Smooth muscle cell (in vitro differentiated cells): ENCODE measurements at regions not wholly inside any gene's neighbourhood (a gene's known extent, or its start where the extent isn't known, plus 50 kb on each side); places are given as distances from the start of the nearest gene placed in this dataset.

Experiments
- DNase-seq: peaks from one replicate; lab custom pipeline; 2025; ENCODE audit not compliant: unreplicated experiment; lab: John Stamatoyannopoulos, UW
- H2AFZ ChIP-seq: fragments of 200-600 bp; sonication (generic); 2 replicates; pipeline ENCODE4 v1.6.0; 2016; ENCODE audit warnings: antibody characterized with exemption, low read depth, mild to moderate bottlenecking
- H3F3A ChIP-seq: fragments of 200-600 bp; sonication (generic); 2 replicates; pipeline ENCODE4 v1.6.0; 2017; ENCODE audit warnings: antibody characterized with exemption, low read depth
- H3K27ac ChIP-seq: fragments of 200-600 bp; sonication (generic); 2 replicates; pipeline ENCODE4 v1.5.1; 2016; ENCODE audit warnings: low read depth, mild to moderate bottlenecking
- H3K27me3 ChIP-seq: fragments of 200-600 bp; sonication (generic); 2 replicates; pipeline ENCODE4 v1.6.1; 2016; ENCODE audit warnings: low read depth, mild to moderate bottlenecking
- H3K36me3 ChIP-seq: fragments of 200-600 bp; sonication (generic); 2 replicates; pipeline ENCODE4 v1.5.1; 2016; ENCODE audit warnings: low read depth
- H3K4me1 ChIP-seq: fragments of 200-600 bp; sonication (generic); 2 replicates; pipeline ENCODE4 v1.5.1; 2016; ENCODE audit warnings: low read depth
- H3K4me2 ChIP-seq: fragments of 200-600 bp; sonication (generic); 2 replicates; pipeline ENCODE4 v1.6.0; 2016; ENCODE audit warnings: mild to moderate bottlenecking
- H3K4me3 ChIP-seq: fragments of 200-600 bp; sonication (generic); 2 replicates; pipeline ENCODE4 v1.5.1; 2016; ENCODE audit warnings: mild to moderate bottlenecking
- H3K79me2 ChIP-seq: fragments of 200-600 bp; sonication (generic); 2 replicates; pipeline ENCODE4 v1.6.0; 2016; ENCODE audit warnings: low read depth, mild to moderate bottlenecking
- H3K9ac ChIP-seq: fragments of 200-600 bp; sonication (generic); 2 replicates; pipeline ENCODE4 v1.6.0; 2016; ENCODE audit warnings: low read depth
- H3K9me3 ChIP-seq: fragments of 200-600 bp; sonication (generic); replicated peaks from 2 replicates; pipeline ENCODE4 v1.5.1; 2016; ENCODE audit warnings: low read depth
- H4K20me1 ChIP-seq: fragments of 200-600 bp; sonication (generic); 2 replicates; pipeline ENCODE4 v1.6.0; 2016; ENCODE audit warnings: low read depth
- WGBS: methylation state at CpG from one replicate; pipeline ENCODE4 v1.1.7; 2016; ENCODE audit warnings: low lambda C conversion rate; 5-methylcytosine and 5-hydroxymethylcytosine counted together
- TF ChIP-seq, protein P1 (sequence below): fragments of 200-600 bp; sonication (generic); IDR thresholded peaks from 2 replicates; pipeline ENCODE4 v1.5.1; 2017; ENCODE audit warnings: borderline replicate concordance, mild to moderate bottlenecking, antibody characterized with exemption; ENCODE audit not compliant: insufficient read depth, poor library complexity, severe bottlenecking

DNA sequence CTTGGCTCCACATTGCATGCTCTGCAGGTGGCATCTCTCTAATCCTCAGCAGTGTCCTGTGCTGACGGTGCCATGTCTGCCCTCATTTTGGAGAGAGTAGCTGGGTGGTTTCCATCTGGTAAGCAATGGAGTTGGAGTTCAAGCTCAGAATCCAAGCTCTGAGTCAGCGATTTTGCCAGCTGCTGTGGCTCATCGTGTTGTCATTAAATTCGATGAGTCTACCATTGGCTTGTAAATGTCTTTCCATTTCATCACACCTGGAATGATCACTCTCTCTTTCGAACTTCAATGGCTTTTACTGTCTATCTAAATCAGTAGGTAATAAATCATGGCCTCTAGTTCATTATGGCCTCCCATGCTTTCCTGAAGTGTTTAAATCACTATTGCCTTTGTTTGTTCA lies 378.5 kb upstream of the TSHZ2 start:
- H3K27me3 ChIP-seq: peaks cover 40% of the 10 kb centered on the region
- H3K9me3 ChIP-seq: no peaks in the 10 kb centered on the region
- no peak overlapping the region for H3K4me2 ChIP-seq
- H3K9ac ChIP-seq: no peak overlapping the region
- no peaks in the 10 kb centered on the region for H4K20me1 ChIP-seq
- no peaks in the 10 kb centered on the region for H3K79me2 ChIP-seq
- WGBS: 37% methylated on average over 5 of the region's 5 CpGs
- H3K4me1 ChIP-seq: no peaks in the 10 kb centered on the region
- no peak overlapping the region for H2AFZ ChIP-seq
- TF ChIP-seq, protein P1, sequence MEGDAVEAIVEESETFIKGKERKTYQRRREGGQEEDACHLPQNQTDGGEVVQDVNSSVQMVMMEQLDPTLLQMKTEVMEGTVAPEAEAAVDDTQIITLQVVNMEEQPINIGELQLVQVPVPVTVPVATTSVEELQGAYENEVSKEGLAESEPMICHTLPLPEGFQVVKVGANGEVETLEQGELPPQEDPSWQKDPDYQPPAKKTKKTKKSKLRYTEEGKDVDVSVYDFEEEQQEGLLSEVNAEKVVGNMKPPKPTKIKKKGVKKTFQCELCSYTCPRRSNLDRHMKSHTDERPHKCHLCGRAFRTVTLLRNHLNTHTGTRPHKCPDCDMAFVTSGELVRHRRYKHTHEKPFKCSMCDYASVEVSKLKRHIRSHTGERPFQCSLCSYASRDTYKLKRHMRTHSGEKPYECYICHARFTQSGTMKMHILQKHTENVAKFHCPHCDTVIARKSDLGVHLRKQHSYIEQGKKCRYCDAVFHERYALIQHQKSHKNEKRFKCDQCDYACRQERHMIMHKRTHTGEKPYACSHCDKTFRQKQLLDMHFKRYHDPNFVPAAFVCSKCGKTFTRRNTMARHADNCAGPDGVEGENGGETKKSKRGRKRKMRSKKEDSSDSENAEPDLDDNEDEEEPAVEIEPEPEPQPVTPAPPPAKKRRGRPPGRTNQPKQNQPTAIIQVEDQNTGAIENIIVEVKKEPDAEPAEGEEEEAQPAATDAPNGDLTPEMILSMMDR: no peak
- H3K4me3 ChIP-seq: no peak overlapping the region
- H3K27ac ChIP-seq: no peak overlapping the region
- no peaks in the 10 kb centered on the region for H3F3A ChIP-seq
- no peaks in the 10 kb centered on the region for H3K36me3 ChIP-seq
- DNase-seq: no peak

DNA sequence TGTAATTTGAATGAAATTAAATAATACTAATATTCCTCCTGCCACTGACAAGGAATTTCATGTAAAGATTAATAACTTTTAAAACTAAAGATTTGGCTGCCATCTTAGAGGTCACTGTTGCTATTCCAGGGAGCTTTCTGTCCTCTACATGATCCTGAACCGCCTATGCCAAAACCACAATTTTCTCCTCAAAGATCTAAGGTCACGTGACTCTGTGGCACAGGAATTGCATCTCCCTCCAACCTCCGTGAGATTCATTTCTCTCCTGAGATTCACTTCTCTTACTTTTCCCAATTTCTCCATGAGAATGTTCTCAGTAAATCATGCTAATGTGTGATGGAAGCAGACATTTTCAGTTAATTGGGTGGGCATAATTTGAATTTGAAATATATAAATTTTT lies 379.6 kb upstream of the TSHZ2 start:
- WGBS: 93% methylated on average over 3 of the region's 3 CpGs

DNA sequence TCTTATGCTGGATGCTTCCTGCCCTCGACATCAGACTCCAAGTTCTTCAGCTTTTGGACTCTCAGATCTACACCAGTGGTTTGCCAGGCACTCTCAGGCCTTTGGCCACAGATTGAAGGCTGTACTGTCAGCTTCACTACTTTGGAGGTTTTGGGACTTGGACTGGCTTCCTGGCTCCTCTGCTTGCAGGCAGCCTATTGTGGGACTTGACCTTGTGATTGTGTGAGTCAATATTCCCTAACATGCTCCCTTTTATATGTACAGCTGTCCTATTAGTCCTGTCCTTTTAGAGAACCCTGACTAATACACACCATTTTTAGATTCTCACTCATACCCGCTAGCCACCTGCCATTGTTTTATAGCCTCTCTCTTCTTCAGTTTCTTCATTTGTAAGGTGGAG lies 382.1 kb upstream of the TSHZ2 start:
- Histone ChIP-seq H2AFZ (no peak overlapping the region), H4K20me1 (no peaks in the 10 kb centered on the region), H3K36me3 (no peaks in the 10 kb centered on the region), H3K9me3 (no peaks in the 10 kb centered on the region), H3F3A (no peaks in the 10 kb centered on the region), H3K27ac (no peak overlapping the region), H3K4me3 (no peak overlapping the region), H3K4me2 (no peak overlapping the region), H3K9ac (no peak overlapping the region), H3K27me3 (peaks cover 68% of the 10 kb centered on the region), H3K4me1 (no peaks in the 10 kb centered on the region), H3K79me2 (no peaks in the 10 kb centered on the region)
- TF ChIP-seq, protein P1: no peak
- DNase-seq: no peak
- WGBS: 92% methylated on average over 2 of the region's 2 CpGs

More for the DNA sequence above, 379.6 kb upstream of the TSHZ2 start:
- Histone ChIP-seq H4K20me1 (no peaks in the 10 kb centered on the region), H3F3A (no peaks in the 10 kb centered on the region), H3K4me2 (no peak overlapping the region), H3K27ac (no peak overlapping the region), H3K9ac (no peak overlapping the region), H3K9me3 (no peaks in the 10 kb centered on the region), H3K36me3 (no peaks in the 10 kb centered on the region), H3K4me1 (no peaks in the 10 kb centered on the region), H3K27me3 (peaks cover 50% of the 10 kb centered on the region), H2AFZ (no peak overlapping the region), H3K4me3 (no peak overlapping the region), H3K79me2 (no peaks in the 10 kb centered on the region)
- DNase-seq: no peak
- TF ChIP-seq, protein P1: no peak

DNA sequence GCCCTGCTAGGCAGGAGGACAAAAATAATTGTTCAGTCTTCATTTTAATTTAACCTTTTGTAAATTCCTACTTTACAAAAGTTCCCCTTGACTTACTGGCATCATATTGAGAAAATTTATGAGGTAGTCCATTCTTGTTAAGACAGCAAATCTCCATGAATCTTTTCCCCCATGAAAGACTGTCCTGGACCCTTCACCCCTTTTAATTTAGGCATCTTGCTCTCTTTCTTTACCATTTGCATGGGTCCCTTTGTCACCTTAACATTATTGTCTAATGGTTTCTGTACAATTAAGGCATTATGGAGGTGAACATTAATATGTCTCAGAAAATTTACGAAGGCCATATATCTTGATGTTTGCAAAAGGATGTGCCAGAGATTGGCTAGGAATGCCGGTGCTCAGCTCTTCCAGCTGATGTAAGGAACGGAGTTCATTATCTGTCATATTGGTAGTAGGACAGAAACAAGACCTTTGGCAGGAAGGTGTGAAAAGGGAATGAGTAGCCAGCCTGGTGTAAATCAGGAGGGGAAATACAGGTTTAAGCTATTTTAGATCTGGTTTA lies 382.8 kb upstream of the TSHZ2 start:
- H3K4me1 ChIP-seq: no peaks in the 10 kb centered on the region
- H3K27ac ChIP-seq: no peak overlapping the region
- no peaks in the 10 kb centered on the region for H3K79me2 ChIP-seq
- no peak overlapping the region for H3K4me3 ChIP-seq
- H3F3A ChIP-seq: no peaks in the 10 kb centered on the region
- no peaks in the 10 kb centered on the region for H3K9me3 ChIP-seq
- no peaks in the 10 kb centered on the region for H3K36me3 ChIP-seq
- 90% methylated on average over 3 of the region's 3 CpGs for WGBS
- no peak overlapping the region for H3K4me2 ChIP-seq
- H3K9ac ChIP-seq: no peak overlapping the region
- no peak overlapping the region for H2AFZ ChIP-seq
- no peaks in the 10 kb centered on the region for H4K20me1 ChIP-seq
- peaks cover 75% of the 10 kb centered on the region for H3K27me3 ChIP-seq
- TF ChIP-seq, protein P1: no peak
- DNase-seq: no peak
